ENCODE measurements at regions not wholly inside any gene's neighbourhood (a gene's known extent, or its start where the extent isn't known, plus 50 kb on each side); places are given as distances from the start of the nearest gene placed in this dataset.

- Histone ChIP-seq H3K4me1 (ENCODE audit: insufficient read depth, poor library complexity, severe bottlenecking) (no peaks in the 10 kb centered on the region), H3K4me3 (ENCODE audit: severe bottlenecking) (no peak overlapping the region), H3K9me3 (ENCODE audit: severe bottlenecking) (no peaks in the 10 kb centered on the region), H3K27me3 (ENCODE audit: insufficient read depth, poor library complexity, severe bottlenecking) (no peaks in the 10 kb centered on the region), H3K36me3 (ENCODE audit: low read depth) (no peaks in the 10 kb centered on the region), H3K27ac (ENCODE audit: poor library complexity, severe bottlenecking) (no peak overlapping the region)
- TF ChIP-seq CTCF (IDR thresholded peaks at IDR 0.05; ENCODE audit: poor library complexity, severe bottlenecking), result no peak
- ATAC-seq (ENCODE audit: low read depth), result no peak
- DNase-seq (ENCODE audit: low spot score), result no peak
Measured at GRCh38 chr13:82766732-82767321, 1115.4 kb downstream of the SLITRK1 start.

- H3K9me3 ChIP-seq (ENCODE audit: severe bottlenecking), result no peaks in the 10 kb centered on the region
- H3K4me1 ChIP-seq (ENCODE audit: insufficient read depth, poor library complexity, severe bottlenecking), result no peaks in the 10 kb centered on the region
- no peak for ATAC-seq (ENCODE audit: low read depth)
- H3K27me3 ChIP-seq (ENCODE audit: insufficient read depth, poor library complexity, severe bottlenecking), result no peaks in the 10 kb centered on the region
- no peak overlapping the region for H3K27ac ChIP-seq (ENCODE audit: poor library complexity, severe bottlenecking)
- TF ChIP-seq CTCF (IDR thresholded peaks at IDR 0.05; ENCODE audit: poor library complexity, severe bottlenecking), result peak; percentile 35
- DNase-seq (ENCODE audit: low spot score), result no peak
- H3K36me3 ChIP-seq (ENCODE audit: low read depth), result no peaks in the 10 kb centered on the region
- no peak overlapping the region for H3K4me3 ChIP-seq (ENCODE audit: severe bottlenecking)
Measured at GRCh38 chr13:82758044-82758443, 1124.2 kb downstream of the SLITRK1 start.

GRCh38 chr13:82751206-82751605, 1131.1 kb downstream of the SLITRK1 start:
- DNase-seq (ENCODE audit: low spot score), result no peak
- no peak overlapping the region for H3K4me3 ChIP-seq (ENCODE audit: severe bottlenecking)
- H3K27ac ChIP-seq (ENCODE audit: poor library complexity, severe bottlenecking), result no peak overlapping the region
- no peak for TF ChIP-seq CTCF (IDR thresholded peaks at IDR 0.05; ENCODE audit: poor library complexity, severe bottlenecking)
- no peaks in the 10 kb centered on the region for H3K27me3 ChIP-seq (ENCODE audit: insufficient read depth, poor library complexity, severe bottlenecking)
- H3K4me1 ChIP-seq (ENCODE audit: insufficient read depth, poor library complexity, severe bottlenecking), result no peaks in the 10 kb centered on the region
- no peaks in the 10 kb centered on the region for H3K9me3 ChIP-seq (ENCODE audit: severe bottlenecking)
- no peaks in the 10 kb centered on the region for H3K36me3 ChIP-seq (ENCODE audit: low read depth)
- no peak for ATAC-seq (ENCODE audit: low read depth)

GRCh38 chr13:82749551-82749950, 1132.7 kb downstream of the SLITRK1 start:
- H3K4me1 ChIP-seq (ENCODE audit: insufficient read depth, poor library complexity, severe bottlenecking), result no peaks in the 10 kb centered on the region
- no peaks in the 10 kb centered on the region for H3K36me3 ChIP-seq (ENCODE audit: low read depth)
- no peak overlapping the region for H3K4me3 ChIP-seq (ENCODE audit: severe bottlenecking)
- H3K27me3 ChIP-seq (ENCODE audit: insufficient read depth, poor library complexity, severe bottlenecking), result no peaks in the 10 kb centered on the region
- no peak overlapping the region for H3K27ac ChIP-seq (ENCODE audit: poor library complexity, severe bottlenecking)
- DNase-seq (ENCODE audit: low spot score) (no peak), ATAC-seq (ENCODE audit: low read depth) (no peak)
- no peak for TF ChIP-seq CTCF (IDR thresholded peaks at IDR 0.05; ENCODE audit: poor library complexity, severe bottlenecking)
- H3K9me3 ChIP-seq (ENCODE audit: severe bottlenecking), result no peaks in the 10 kb centered on the region

GRCh38 chr13:82747958-82748357, 1134.3 kb downstream of the SLITRK1 start:
- no peak for TF ChIP-seq CTCF (IDR thresholded peaks at IDR 0.05; ENCODE audit: poor library complexity, severe bottlenecking)
- Histone ChIP-seq H3K4me3 (ENCODE audit: severe bottlenecking) (no peak overlapping the region), H3K4me1 (ENCODE audit: insufficient read depth, poor library complexity, severe bottlenecking) (no peaks in the 10 kb centered on the region), H3K27me3 (ENCODE audit: insufficient read depth, poor library complexity, severe bottlenecking) (no peaks in the 10 kb centered on the region), H3K9me3 (ENCODE audit: severe bottlenecking) (no peaks in the 10 kb centered on the region), H3K27ac (ENCODE audit: poor library complexity, severe bottlenecking) (no peak overlapping the region), H3K36me3 (ENCODE audit: low read depth) (no peaks in the 10 kb centered on the region)
- no peak for DNase-seq (ENCODE audit: low spot score)
- ATAC-seq (ENCODE audit: low read depth), result no peak
